ENCODE measurements at regions not wholly inside any gene's neighbourhood (a gene's known extent, or its start where the extent isn't known, plus 50 kb on each side); places are given as distances from the start of the nearest gene placed in this dataset.

GRCh38 chr17:77667478-77667877 lies 291.0 kb upstream of the TNRC6C start:
- Mint-ChIP-seq H3K27me3 (peaks cover under 1% of the 10 kb centered on the region), H3K4me3 (no peak overlapping the region), H3K36me3 (no peaks in the 10 kb centered on the region), H3K9me3 (peaks cover 10% of the 10 kb centered on the region), H3K27ac (no peak overlapping the region), H3K4me1 (ENCODE audit: unreplicated experiment) (peaks cover 11% of the 10 kb centered on the region)
- no peak for DNase-seq (ENCODE audit: extremely low spot score, unreplicated experiment)
- no peak for TF ChIP-seq CTCF (conservative IDR thresholded peaks at IDR 0.05)

DNA sequence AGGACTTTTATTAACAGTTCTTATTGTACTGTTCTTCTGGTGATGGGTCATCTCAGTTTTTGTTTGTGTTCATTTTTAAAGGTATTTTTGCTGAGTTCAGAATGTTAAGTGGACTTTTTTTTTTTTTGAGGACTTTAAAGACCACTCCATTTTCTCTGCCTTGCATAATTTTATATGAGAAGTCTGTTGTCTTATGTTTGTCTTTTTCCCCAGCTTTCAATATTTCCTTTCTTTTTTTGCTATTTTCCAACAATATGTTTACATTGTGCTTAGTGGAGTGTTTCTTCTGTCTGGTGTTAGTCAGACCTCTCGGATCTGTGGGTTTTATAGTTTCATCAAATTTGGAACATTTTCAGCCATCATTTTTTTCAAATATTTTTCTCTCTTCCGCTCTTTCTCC lies 290.0 kb upstream of the TNRC6C start:
- H3K9me3 Mint-ChIP-seq: peaks cover 10% of the 10 kb centered on the region

GRCh38 chr17:77670173-77670572 lies 288.3 kb upstream of the TNRC6C start:
- Mint-ChIP-seq H3K9me3 (peaks cover 10% of the 10 kb centered on the region), H3K27me3 (peaks cover 13% of the 10 kb centered on the region), H3K4me1 (ENCODE audit: unreplicated experiment) (peaks cover 11% of the 10 kb centered on the region), H3K36me3 (no peaks in the 10 kb centered on the region), H3K4me3 (no peak overlapping the region), H3K27ac (no peak overlapping the region)
- DNase-seq (ENCODE audit: extremely low spot score, unreplicated experiment): no peak
- TF ChIP-seq CTCF (conservative IDR thresholded peaks at IDR 0.05): no peak

More for the DNA sequence above, 290.0 kb upstream of the TNRC6C start:
- Mint-ChIP-seq H3K36me3 (no peaks in the 10 kb centered on the region), H3K27me3 (peaks cover under 1% of the 10 kb centered on the region), H3K4me3 (no peak overlapping the region), H3K4me1 (ENCODE audit: unreplicated experiment) (peaks cover 11% of the 10 kb centered on the region), H3K27ac (no peak overlapping the region)
- no peak for DNase-seq (ENCODE audit: extremely low spot score, unreplicated experiment)
- no peak for TF ChIP-seq CTCF (conservative IDR thresholded peaks at IDR 0.05)

DNA sequence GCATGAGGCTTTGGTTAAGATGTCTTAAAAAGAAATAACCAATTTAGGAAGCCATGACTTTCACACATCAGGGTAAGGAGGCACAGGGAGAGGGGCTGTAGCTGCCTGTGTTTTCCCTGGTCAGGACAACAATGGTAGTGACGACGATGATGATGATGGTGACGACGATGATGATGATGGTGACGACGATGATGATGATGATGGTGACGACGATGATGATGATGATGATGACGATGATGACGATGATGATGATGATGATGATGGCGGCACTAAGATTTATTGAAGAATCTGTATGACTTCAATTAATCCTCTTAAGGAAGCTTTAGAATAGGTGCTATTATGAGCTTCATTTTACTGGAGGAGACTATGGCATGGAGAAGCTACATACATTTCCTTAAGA lies 284.1 kb upstream of the TNRC6C start:
- Mint-ChIP-seq H3K4me1 (ENCODE audit: unreplicated experiment) (peaks cover 18% of the 10 kb centered on the region), H3K9me3 (no peaks in the 10 kb centered on the region), H3K27me3 (peaks cover 47% of the 10 kb centered on the region), H3K36me3 (no peaks in the 10 kb centered on the region), H3K27ac (no peak overlapping the region), H3K4me3 (no peak overlapping the region)
- DNase-seq (ENCODE audit: extremely low spot score, unreplicated experiment): no peak
- no peak for TF ChIP-seq CTCF (conservative IDR thresholded peaks at IDR 0.05)

- Mint-ChIP-seq H3K9me3 (no peaks in the 10 kb centered on the region), H3K4me3 (no peak overlapping the region), H3K36me3 (no peaks in the 10 kb centered on the region), H3K27ac (no peak overlapping the region), H3K4me1 (ENCODE audit: unreplicated experiment) (peaks cover 18% of the 10 kb centered on the region), H3K27me3 (peaks cover 54% of the 10 kb centered on the region)
- TF ChIP-seq CTCF (conservative IDR thresholded peaks at IDR 0.05): no peak
- DNase-seq (ENCODE audit: extremely low spot score, unreplicated experiment): no peak
Measured at GRCh38 chr17:77675411-77675810, 283.1 kb upstream of the TNRC6C start.

- peaks cover 18% of the 10 kb centered on the region for H3K4me1 Mint-ChIP-seq (ENCODE audit: unreplicated experiment)
- no peak for TF ChIP-seq CTCF (conservative IDR thresholded peaks at IDR 0.05)
- H3K4me3 Mint-ChIP-seq: no peak overlapping the region
- H3K36me3 Mint-ChIP-seq: no peaks in the 10 kb centered on the region
- no peak overlapping the region for H3K27ac Mint-ChIP-seq
- H3K27me3 Mint-ChIP-seq: peaks cover 54% of the 10 kb centered on the region
- no peaks in the 10 kb centered on the region for H3K9me3 Mint-ChIP-seq
- no peak for DNase-seq (ENCODE audit: extremely low spot score, unreplicated experiment)
Measured at GRCh38 chr17:77675816-77676215, 282.7 kb upstream of the TNRC6C start.
